Activated T-helper 2 cell treated with anti-CD3 and anti-CD28 coated beads, Interferon-gamma antibody, Interleukin-2, Interleukin-4, amounts not matched to agents 10 μg/mL and 5 μg/mL and 100 μg/mL, durations not matched to agents 14 hours and 24 hours and 36 hours (primary cell): ENCODE measurements at regions not wholly inside any gene's neighbourhood (a gene's known extent, or its start where the extent isn't known, plus 50 kb on each side); places are given as distances from the start of the nearest gene placed in this dataset.

Source experiments
- DNase-seq: peaks from one replicate; pipeline ENCODE4 v3.0.0; 2021; ENCODE audit warnings: low spot score
- H3K27ac Mint-ChIP-seq: one replicate; pipeline ENCODE4 v1.8.0; 2021; ENCODE audit warnings: mixed read lengths
- H3K27me3 Mint-ChIP-seq: one replicate; pipeline ENCODE4 v1.8.0; 2021; ENCODE audit warnings: low read depth, mixed read lengths
- H3K36me3 Mint-ChIP-seq: one replicate; pipeline ENCODE4 v1.8.0; 2021; ENCODE audit warnings: low read depth, mixed read lengths
- H3K4me1 Mint-ChIP-seq: one replicate; pipeline ENCODE4 v1.8.0; 2021; ENCODE audit warnings: low read depth, mixed read lengths
- H3K4me3 Mint-ChIP-seq: one replicate; pipeline ENCODE4 v1.8.0; 2021; ENCODE audit warnings: low read depth, mild to moderate bottlenecking, moderate library complexity, mixed read lengths
- H3K9me3 Mint-ChIP-seq: one replicate; pipeline ENCODE4 v1.8.0; 2021; ENCODE audit warnings: mixed read lengths
- intact Hi-C: fragments of 100-400 bp; cut with micrococcal nuclease; formaldehyde crosslinking; loops from one replicate; pipeline ENCODE4 v1.15.1; 2023

GRCh38 chr12:76611533-76611932, 52.0 kb upstream of the OSBPL8 start:
- DNase-seq = no peak
- Mint-ChIP-seq H3K4me1 (no peaks in the 10 kb centered on the region), H3K27ac (no peak overlapping the region), H3K36me3 (no peaks in the 10 kb centered on the region), H3K27me3 (peaks cover 16% of the 10 kb centered on the region), H3K9me3 (no peaks in the 10 kb centered on the region), H3K4me3 (no peak overlapping the region)
- intact Hi-C loops = no loop called here

DNA sequence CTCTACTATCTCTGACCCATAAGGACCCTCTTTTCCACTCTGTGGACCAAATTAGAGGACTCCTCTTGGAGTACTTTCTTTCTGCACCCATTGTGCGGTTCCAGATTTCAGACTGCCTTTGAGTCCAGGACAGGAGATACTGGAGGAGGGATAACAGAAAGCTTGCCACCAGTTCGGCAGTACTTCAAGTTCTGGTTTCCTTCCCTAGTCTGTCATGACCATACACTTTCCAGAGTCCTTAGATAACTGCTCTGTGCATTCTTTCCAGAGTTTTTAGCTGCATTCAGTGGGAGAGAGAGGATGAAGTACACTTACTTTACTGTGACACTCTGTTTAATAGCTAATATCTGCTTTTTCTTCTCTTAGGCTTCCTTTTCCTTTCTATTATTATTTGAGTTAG, 54.8 kb upstream of the OSBPL8 start:
- Mint-ChIP-seq H3K4me3 (no peak overlapping the region), H3K27me3 (peaks cover 17% of the 10 kb centered on the region), H3K27ac (no peak overlapping the region), H3K4me1 (no peaks in the 10 kb centered on the region), H3K36me3 (no peaks in the 10 kb centered on the region), H3K9me3 (no peaks in the 10 kb centered on the region)
- intact Hi-C loops = no loop called here
- DNase-seq = no peak

DNA sequence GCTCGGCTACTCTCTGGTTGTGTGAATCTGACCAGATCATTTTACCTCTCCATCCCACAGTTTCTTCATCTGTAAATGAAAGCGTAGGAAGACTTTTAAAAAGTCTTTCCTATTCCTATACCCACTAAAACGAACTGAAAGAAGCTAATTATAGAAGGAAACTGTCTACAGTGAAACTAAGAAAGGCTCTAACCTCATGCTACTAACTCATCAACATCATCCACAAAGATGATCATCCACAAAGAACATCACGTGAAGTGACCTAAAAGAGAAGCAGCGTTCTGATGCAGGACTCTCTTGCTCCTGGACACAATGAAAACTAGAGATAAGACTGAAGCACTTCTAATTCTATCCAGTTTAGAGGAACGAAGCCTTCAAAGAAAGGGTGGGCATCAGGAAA, 58.5 kb upstream of the OSBPL8 start:
- peaks cover 4% of the 10 kb centered on the region for H3K4me1 Mint-ChIP-seq

GRCh38 chr12:76621582-76622024, 62.0 kb upstream of the OSBPL8 start:
- peak; percentile 40 for DNase-seq
- H3K27me3 Mint-ChIP-seq = peaks cover 8% of the 10 kb centered on the region
- H3K4me3 Mint-ChIP-seq = no peak overlapping the region
- H3K9me3 Mint-ChIP-seq = no peaks in the 10 kb centered on the region
- no peak overlapping the region for H3K27ac Mint-ChIP-seq
- H3K36me3 Mint-ChIP-seq = no peaks in the 10 kb centered on the region
- intact Hi-C loops = loop anchor here (1.0 kb wide), 3 partner anchors 170 to 390 kb away; no protein-coding TSS in a partner anchor
- peaks cover 4% of the 10 kb centered on the region for H3K4me1 Mint-ChIP-seq

More for the DNA sequence above, 58.5 kb upstream of the OSBPL8 start:
- H3K9me3 Mint-ChIP-seq = no peaks in the 10 kb centered on the region
- DNase-seq = no peak
- H3K36me3 Mint-ChIP-seq = no peaks in the 10 kb centered on the region
- no peak overlapping the region for H3K27ac Mint-ChIP-seq
- H3K4me3 Mint-ChIP-seq = no peak overlapping the region
- intact Hi-C loops = no loop called here
- peaks cover 11% of the 10 kb centered on the region for H3K27me3 Mint-ChIP-seq

DNA sequence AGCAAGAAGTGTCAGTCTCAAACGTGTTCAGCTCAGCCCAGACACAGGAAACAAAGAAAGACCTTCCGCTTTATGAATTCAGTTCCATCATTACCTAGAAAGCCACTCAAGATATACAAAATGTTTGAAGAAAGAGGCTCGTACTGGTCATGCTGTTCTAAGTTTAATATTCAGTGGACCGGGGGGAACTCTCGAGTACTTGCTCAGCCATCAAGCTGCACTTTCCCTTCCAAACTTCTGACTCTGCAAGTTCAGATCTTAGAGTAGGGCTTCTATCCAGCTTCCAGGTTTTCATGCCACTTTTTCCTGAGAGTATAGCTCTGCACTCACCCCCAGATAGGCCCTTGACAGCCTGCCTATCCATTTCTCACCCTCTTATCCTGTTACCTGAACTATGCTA, 62.8 kb upstream of the OSBPL8 start:
- Mint-ChIP-seq H3K27ac (no peak overlapping the region), H3K4me3 (no peak overlapping the region), H3K9me3 (no peaks in the 10 kb centered on the region), H3K36me3 (no peaks in the 10 kb centered on the region), H3K27me3 (peaks cover 8% of the 10 kb centered on the region), H3K4me1 (peaks cover 4% of the 10 kb centered on the region)
- no peak for DNase-seq
- intact Hi-C loops = no loop called here

GRCh38 chr12:76622915-76623314, 63.3 kb upstream of the OSBPL8 start:
- H3K9me3 Mint-ChIP-seq = no peaks in the 10 kb centered on the region
- H3K4me1 Mint-ChIP-seq = peaks cover 4% of the 10 kb centered on the region
- no peaks in the 10 kb centered on the region for H3K36me3 Mint-ChIP-seq
- intact Hi-C loops = no loop called here
- no peak overlapping the region for H3K27ac Mint-ChIP-seq
- H3K27me3 Mint-ChIP-seq = peaks cover 7% of the 10 kb centered on the region
- H3K4me3 Mint-ChIP-seq = no peak overlapping the region
- DNase-seq = no peak

- DNase-seq = no peak
- no peaks in the 10 kb centered on the region for H3K36me3 Mint-ChIP-seq
- H3K4me3 Mint-ChIP-seq = no peak overlapping the region
- intact Hi-C loops = no loop called here
- H3K9me3 Mint-ChIP-seq = no peaks in the 10 kb centered on the region
- no peak overlapping the region for H3K27ac Mint-ChIP-seq
- H3K27me3 Mint-ChIP-seq = peaks cover 4% of the 10 kb centered on the region
- peaks cover 4% of the 10 kb centered on the region for H3K4me1 Mint-ChIP-seq
Measured at GRCh38 chr12:76623931-76624330, 64.4 kb upstream of the OSBPL8 start.

DNA sequence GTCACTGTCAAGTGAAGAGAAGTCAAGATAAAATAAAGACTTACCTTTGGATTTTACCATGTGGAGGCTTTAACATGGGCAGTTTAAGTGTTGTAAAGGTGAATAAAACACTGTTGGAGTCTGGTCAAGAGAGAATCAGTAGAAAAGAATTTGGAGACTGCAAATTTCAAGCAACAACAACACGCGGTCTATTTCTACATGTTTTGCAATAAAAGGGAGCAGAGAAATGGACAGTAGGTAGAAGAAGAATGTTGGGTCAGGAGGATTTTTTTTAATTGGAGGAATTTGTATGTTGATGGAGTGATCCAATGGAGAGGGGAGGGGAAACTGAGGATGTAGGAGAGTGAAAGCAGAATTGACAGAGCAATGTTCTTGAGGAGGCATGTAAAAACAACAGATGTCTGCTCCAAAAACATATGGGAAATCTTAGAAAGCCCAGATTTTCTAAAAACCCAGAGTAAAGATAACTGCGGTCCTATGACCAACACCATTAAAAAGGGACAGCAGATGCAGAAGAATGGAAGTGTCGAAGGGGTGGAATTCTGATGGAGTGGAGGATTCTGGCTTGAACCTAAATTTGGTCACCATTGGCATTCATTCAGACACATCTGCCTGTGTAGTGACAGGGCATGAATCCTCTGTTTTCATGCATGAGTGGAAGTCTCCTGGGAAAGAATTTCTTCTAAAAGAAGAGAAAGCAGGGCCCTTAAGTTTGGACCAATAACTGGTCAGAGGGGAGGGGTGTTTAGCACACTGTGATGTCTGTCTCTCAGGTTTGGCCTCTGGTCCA, 68.0 kb upstream of the OSBPL8 start:
- H3K4me3 Mint-ChIP-seq = no peak overlapping the region
- no peaks in the 10 kb centered on the region for H3K4me1 Mint-ChIP-seq
- intact Hi-C loops = no loop called here
- no peaks in the 10 kb centered on the region for H3K27me3 Mint-ChIP-seq
- H3K9me3 Mint-ChIP-seq = no peaks in the 10 kb centered on the region
- no peaks in the 10 kb centered on the region for H3K36me3 Mint-ChIP-seq
- no peak overlapping the region for H3K27ac Mint-ChIP-seq
- DNase-seq = no peak

DNA sequence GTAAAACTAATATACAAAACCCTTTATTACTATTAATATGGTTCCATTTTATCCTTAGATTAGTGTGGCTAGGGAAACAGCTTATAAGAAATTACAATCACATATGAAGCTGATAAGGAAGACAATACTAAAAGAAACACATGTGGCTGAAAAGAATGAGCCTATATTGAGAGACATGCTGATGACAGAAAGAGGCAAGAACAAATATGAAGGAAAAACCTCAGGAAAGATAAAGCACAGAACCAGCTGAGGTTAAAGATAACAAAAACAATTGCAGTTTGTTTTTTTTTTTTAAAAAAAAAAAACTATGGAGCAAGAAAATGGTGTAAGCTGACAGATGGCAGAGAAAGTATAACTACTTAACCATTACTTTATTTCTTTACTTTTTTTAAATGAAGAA, 69.2 kb upstream of the OSBPL8 start:
- no peak for DNase-seq
- intact Hi-C loops = no loop called here
- no peaks in the 10 kb centered on the region for H3K27me3 Mint-ChIP-seq

GRCh38 chr12:76631741-76632140, 72.2 kb upstream of the OSBPL8 start:
- peaks cover 6% of the 10 kb centered on the region for H3K4me1 Mint-ChIP-seq
- H3K9me3 Mint-ChIP-seq = no peaks in the 10 kb centered on the region
- no peak for DNase-seq
- intact Hi-C loops = no loop called here
- H3K27ac Mint-ChIP-seq = no peak overlapping the region
- H3K36me3 Mint-ChIP-seq = no peaks in the 10 kb centered on the region
- no peak overlapping the region for H3K4me3 Mint-ChIP-seq
- H3K27me3 Mint-ChIP-seq = no peaks in the 10 kb centered on the region

More for the DNA sequence above, 69.2 kb upstream of the OSBPL8 start:
- H3K9me3 Mint-ChIP-seq = no peaks in the 10 kb centered on the region
- H3K4me3 Mint-ChIP-seq = no peak overlapping the region
- H3K36me3 Mint-ChIP-seq = no peaks in the 10 kb centered on the region
- H3K4me1 Mint-ChIP-seq = no peaks in the 10 kb centered on the region
- no peak overlapping the region for H3K27ac Mint-ChIP-seq

DNA sequence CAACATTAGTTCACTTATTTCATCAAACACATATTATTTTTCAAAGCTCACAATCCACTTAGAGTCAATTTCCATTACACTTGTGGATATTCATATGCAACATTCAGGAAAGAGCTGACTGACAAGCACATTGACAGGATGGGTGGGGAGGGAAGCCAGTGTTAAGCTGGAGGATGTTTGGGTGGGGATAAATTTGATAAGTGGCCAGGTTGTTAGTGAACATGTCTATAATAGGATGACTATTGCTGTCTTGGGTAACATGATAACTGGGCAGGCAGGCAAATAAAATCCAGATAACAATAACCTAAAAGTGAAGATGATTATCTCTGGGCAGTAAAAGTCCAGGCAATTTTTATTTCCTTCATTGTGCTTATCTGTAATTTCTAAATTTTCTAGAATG, 73.8 kb upstream of the OSBPL8 start:
- intact Hi-C loops = no loop called here
- H3K27me3 Mint-ChIP-seq = no peaks in the 10 kb centered on the region
- H3K4me1 Mint-ChIP-seq = peaks cover 8% of the 10 kb centered on the region
- H3K9me3 Mint-ChIP-seq = no peaks in the 10 kb centered on the region
- no peak overlapping the region for H3K27ac Mint-ChIP-seq
- H3K36me3 Mint-ChIP-seq = no peaks in the 10 kb centered on the region
- no peak overlapping the region for H3K4me3 Mint-ChIP-seq
- no peak for DNase-seq

GRCh38 chr12:76634133-76634532, 74.6 kb upstream of the OSBPL8 start:
- intact Hi-C loops = no loop called here
- H3K4me3 Mint-ChIP-seq = no peak overlapping the region
- no peak overlapping the region for H3K27ac Mint-ChIP-seq
- no peaks in the 10 kb centered on the region for H3K9me3 Mint-ChIP-seq
- no peaks in the 10 kb centered on the region for H3K36me3 Mint-ChIP-seq
- no peak for DNase-seq
- no peaks in the 10 kb centered on the region for H3K27me3 Mint-ChIP-seq
- H3K4me1 Mint-ChIP-seq = peaks cover 8% of the 10 kb centered on the region

DNA sequence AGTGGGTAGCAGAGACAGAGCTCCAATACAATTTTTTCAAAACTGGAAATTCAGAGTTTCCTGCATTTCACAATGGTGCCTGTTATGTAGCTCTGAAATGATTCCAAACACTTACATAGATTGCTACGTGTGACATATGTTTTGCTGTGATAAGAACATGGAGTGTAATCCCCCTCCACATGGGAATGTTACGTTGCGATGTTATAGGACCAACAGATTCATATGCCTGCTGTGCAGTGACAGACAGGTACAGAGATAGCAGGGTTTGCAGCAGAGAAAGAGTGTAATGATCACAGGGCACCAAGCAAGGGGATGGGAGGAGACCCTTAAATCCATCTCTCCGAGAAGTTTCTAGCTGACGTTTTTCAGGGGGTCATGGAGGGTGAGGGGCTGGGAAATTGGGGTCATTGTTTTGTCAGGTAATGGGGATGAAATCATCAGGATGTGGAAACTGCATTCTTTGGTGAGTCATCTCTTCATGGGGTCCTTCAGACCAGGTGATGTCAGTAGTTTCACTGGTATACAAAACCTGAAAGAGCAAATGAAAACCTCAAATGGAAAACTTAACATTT, 76.6 kb upstream of the OSBPL8 start:
- intact Hi-C loops = no loop called here
- no peaks in the 10 kb centered on the region for H3K9me3 Mint-ChIP-seq

More for the DNA sequence above, 76.6 kb upstream of the OSBPL8 start:
- no peak overlapping the region for H3K27ac Mint-ChIP-seq
- H3K4me3 Mint-ChIP-seq = no peak overlapping the region
- H3K36me3 Mint-ChIP-seq = no peaks in the 10 kb centered on the region
- DNase-seq = no peak
- H3K4me1 Mint-ChIP-seq = peaks cover 8% of the 10 kb centered on the region
- H3K27me3 Mint-ChIP-seq = no peaks in the 10 kb centered on the region
